HEK293T (cell line): ENCODE measurements at regions not wholly inside any gene's neighbourhood (a gene's known extent, or its start where the extent isn't known, plus 50 kb on each side); places are given as distances from the start of the nearest gene placed in this dataset.

Source experiments
- ARNT ChIP-seq: fragments of 450-650 bp; IDR thresholded peaks from 2 replicates; pipeline ENCODE4 v1.6.1; 2017; ENCODE audit warnings: mild to moderate bottlenecking
- ELF4 ChIP-seq: fragments of 450-650 bp; IDR thresholded peaks from 2 replicates; pipeline ENCODE4 v1.6.1; 2017; ENCODE audit warnings: antibody characterized with exemption
- FOXA1 ChIP-seq: fragments of 450-650 bp; IDR thresholded peaks from 2 replicates; pipeline ENCODE4 v1.6.1; 2016; ENCODE audit warnings: mild to moderate bottlenecking
- FOXK2 ChIP-seq: fragments of 450-650 bp; IDR thresholded peaks from 2 replicates; pipeline ENCODE4 v1.6.1; 2016; ENCODE audit warnings: mild to moderate bottlenecking
- HDGF ChIP-seq: fragments of 450-650 bp; IDR thresholded peaks from 2 replicates; pipeline ENCODE4 v1.6.1; 2017; ENCODE audit warnings: antibody characterized with exemption, borderline replicate concordance
- SP1 ChIP-seq: fragments of 450-650 bp; IDR thresholded peaks from 2 replicates; pipeline ENCODE4 v1.6.1; 2017
- TARDBP ChIP-seq: fragments of 450-650 bp; IDR thresholded peaks from 2 replicates; pipeline ENCODE4 v1.6.1; 2016
- TF ChIP-seq, protein P1 (sequence below): fragments of 450-650 bp; IDR thresholded peaks from 2 replicates; pipeline ENCODE4 v1.6.1; 2016

- no peak for TF ChIP-seq SP1
- no peak for TF ChIP-seq HDGF
- TF ChIP-seq ELF4: no peak
- TF ChIP-seq, protein P1, sequence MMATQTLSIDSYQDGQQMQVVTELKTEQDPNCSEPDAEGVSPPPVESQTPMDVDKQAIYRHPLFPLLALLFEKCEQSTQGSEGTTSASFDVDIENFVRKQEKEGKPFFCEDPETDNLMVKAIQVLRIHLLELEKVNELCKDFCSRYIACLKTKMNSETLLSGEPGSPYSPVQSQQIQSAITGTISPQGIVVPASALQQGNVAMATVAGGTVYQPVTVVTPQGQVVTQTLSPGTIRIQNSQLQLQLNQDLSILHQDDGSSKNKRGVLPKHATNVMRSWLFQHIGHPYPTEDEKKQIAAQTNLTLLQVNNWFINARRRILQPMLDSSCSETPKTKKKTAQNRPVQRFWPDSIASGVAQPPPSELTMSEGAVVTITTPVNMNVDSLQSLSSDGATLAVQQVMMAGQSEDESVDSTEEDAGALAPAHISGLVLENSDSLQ: no peak
- no peak for TF ChIP-seq FOXA1
- TF ChIP-seq ARNT: no peak
- TF ChIP-seq TARDBP: no peak
- TF ChIP-seq FOXK2: no peak
These were observed 231.6 kb upstream of the ZNF717 start for GRCh38 chr3:76016769-76017439.
